ENCODE measurements at regions not wholly inside any gene's neighbourhood (a gene's known extent, or its start where the extent isn't known, plus 50 kb on each side); places are given as distances from the start of the nearest gene placed in this dataset.

GRCh38 chr4:180557348-180557747, 1685.9 kb upstream of the TENM3 start:
- no peak for TF ChIP-seq POLR2A (IDR thresholded peaks at IDR 0.05)
- TF ChIP-seq, protein P1, sequence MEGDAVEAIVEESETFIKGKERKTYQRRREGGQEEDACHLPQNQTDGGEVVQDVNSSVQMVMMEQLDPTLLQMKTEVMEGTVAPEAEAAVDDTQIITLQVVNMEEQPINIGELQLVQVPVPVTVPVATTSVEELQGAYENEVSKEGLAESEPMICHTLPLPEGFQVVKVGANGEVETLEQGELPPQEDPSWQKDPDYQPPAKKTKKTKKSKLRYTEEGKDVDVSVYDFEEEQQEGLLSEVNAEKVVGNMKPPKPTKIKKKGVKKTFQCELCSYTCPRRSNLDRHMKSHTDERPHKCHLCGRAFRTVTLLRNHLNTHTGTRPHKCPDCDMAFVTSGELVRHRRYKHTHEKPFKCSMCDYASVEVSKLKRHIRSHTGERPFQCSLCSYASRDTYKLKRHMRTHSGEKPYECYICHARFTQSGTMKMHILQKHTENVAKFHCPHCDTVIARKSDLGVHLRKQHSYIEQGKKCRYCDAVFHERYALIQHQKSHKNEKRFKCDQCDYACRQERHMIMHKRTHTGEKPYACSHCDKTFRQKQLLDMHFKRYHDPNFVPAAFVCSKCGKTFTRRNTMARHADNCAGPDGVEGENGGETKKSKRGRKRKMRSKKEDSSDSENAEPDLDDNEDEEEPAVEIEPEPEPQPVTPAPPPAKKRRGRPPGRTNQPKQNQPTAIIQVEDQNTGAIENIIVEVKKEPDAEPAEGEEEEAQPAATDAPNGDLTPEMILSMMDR (IDR thresholded peaks at IDR 0.05 in 8 of 11, conservative IDR thresholded peaks at IDR 0.05 in 3 of 11) = no peak
